CD4-positive, alpha-beta T cell treated with Interleukin-15 for 1 hour (primary cell): ENCODE measurements at regions not wholly inside any gene's neighbourhood (a gene's known extent, or its start where the extent isn't known, plus 50 kb on each side); places are given as distances from the start of the nearest gene placed in this dataset.
"Not testable (repeated sequence)": the region's sequence is repeated elsewhere in the genome, so short reads cannot be mapped to it uniquely, and the experiment has no call there.

Source experiments
- DNase-seq: peaks from one replicate; pipeline ENCODE4 v3.0.0-alpha.2; 2020

DNA sequence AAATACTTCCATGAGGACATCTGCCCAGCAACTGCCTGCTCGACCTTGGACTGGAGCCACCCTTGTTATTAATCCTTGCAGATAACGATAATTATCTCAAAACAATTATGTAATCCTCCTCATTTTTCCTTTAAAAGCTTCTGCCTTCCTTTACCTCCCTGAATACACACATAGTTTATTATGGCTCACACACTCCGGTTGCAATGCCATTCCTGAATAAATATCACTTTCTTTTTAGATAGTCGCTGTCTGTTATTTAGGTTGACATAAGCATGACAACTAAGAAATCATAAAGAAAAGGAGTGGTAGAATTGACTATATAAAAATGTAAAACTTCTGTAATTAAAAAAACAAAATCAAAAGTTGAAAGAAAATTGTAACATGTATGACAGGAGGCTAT lies 64.8 kb downstream of the B4GALT7 start:
- DNase-seq = not testable (repeated sequence)

DNA sequence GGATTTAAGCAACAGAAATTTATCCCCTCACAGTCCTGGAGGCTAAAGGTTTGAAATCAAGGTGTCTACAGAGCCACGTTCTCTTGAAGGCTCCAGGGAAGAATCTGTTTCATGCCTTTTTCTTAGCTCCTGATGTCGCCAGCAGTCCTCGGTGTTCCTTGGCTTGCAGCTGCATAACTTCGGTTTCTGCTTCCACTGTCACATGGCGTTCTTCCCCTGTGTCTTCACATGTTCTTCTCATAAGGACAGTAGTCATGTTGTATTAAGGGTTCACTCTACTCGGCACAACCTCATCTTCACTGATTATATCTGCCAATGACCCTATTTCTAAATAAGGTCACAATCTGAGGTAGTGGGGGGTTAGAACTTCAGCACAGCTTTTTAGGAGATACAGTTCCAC lies 65.2 kb downstream of the B4GALT7 start:
- DNase-seq = not testable (repeated sequence)

DNA sequence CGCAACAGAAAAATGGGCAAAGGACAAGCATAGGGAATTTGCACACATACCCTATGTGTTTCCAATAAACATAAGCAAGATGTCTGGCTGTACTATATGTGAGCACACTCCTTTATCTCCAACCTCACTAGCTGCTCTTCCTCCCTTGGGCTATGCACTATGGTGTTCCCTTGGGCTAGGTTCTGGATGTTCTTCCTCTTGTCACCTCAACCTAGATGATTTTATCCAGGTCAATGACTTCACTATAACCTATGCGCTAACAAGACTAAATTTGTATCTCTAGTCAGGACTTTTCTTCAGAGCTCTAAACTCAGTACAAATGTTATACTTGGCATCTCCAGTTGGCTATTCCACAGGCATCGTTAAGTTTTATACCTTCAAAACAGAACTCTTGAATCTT lies 66.0 kb downstream of the B4GALT7 start:
- DNase-seq = not testable (repeated sequence)

DNA sequence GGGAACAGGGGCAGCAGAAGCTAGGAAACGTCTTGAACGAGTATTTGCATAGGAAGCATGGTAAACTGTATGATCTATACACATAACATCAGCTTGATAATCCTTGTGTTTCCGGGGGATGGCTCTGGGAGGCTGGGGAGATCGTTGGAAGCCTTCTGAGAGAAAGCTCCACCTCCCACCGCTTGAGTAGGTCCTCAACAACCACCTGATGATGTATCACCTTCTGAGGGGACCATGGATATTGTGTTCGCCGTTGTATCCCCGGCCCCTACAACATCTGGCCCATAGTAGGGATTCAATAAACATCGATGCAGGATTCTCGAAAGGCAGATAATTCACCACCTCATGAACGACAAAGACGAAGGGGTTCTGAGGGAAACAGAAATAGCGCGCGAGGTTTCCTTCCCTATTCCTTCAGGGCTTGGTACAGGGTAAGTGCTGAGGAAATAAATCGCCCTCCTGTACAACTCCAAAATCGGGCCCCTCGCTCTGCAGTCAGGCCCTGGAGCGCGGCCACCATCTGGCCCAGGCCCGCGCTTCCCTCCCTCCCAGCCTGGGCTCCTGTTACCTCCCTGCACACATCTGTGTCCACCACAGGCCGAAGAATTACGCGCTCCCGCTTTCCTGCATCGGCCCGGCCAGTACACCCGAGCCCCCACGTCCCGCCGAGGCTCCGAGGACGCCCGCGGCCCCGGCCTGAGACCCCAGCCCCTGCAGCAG lies 71.3 kb downstream of the B4GALT7 start:
- not testable (repeated sequence) for DNase-seq

DNA sequence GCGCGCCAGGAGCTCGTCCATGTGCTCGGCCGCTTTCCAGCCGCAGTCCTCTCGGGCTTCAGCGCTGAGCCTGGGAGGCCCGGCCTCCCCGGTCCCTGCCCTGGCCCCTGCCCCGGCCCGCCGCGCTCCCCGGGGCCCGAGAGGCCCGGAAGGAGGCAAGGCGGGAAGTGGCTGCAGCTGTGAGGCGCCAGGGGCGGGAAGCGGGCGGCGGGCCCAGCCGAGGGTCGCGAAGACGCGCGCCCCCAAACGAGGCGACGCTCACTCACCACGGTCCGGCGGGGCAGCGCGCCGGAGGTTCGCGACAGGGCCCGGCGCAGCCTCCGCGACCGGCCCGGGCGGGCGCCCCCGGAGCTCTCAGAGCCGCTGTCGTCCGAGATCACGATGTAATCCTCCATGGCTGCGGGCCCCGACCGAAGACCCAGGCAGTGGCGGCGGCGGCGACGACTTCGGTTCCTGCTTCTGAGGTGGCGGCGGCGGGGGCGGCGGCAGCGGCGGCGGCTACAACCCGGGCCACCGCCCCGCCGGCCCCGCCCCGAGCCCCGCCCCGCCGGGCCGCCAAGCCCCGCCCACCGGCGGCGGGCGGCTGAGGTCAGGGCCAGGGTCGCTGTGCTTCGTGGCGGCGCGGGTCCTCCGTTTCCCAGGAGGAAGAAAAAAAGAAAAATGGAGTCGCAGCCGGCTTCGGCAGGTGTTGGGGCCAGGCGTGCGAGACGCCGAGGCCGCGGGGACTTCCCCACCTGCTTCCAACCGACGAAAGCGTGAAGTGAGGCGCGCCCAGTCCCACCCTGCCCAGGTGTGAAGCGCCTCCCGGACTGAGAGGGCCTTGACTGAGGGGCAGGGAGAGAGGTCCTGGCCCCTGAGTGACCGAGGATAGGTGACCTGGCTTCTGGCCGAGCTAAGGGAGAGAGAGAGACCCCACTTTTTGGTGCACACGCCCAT lies 72.1 kb downstream of the B4GALT7 start:
- DNase-seq = peak; percentile 76
